Endothelial cell of umbilical vein (primary cell): ENCODE measurements at regions not wholly inside any gene's neighbourhood (a gene's known extent, or its start where the extent isn't known, plus 50 kb on each side); places are given as distances from the start of the nearest gene placed in this dataset.

Experiments
- BruUV-seq: library from RNA; stranded (reverse); fragments of 400-500 nt; replicated peaks from 2 replicates; lab custom pipeline; 2021; lab: Mats Ljungman, UMichigan
- CTCF ChIA-PET: fragments of 300-600, 350-600 bp; sonication (Branson Sonifier 250); formaldehyde crosslinking; loops from one replicate; lab custom pipeline; 2021; ENCODE audit warnings: antibody characterized with exemption, inconsistent platforms; lab: Charles Lee
- POLR2A ChIA-PET: fragments of 300-600, 350-600 bp; sonication (Branson Sonifier 250); formaldehyde crosslinking; loops from one replicate; lab custom pipeline; 2021; ENCODE audit warnings: antibody characterized with exemption, inconsistent platforms; lab: Charles Lee
- DNase-seq: peaks from one replicate; pipeline ENCODE4 v3.0.0-alpha.2; 2011; ENCODE audit warnings: low read depth, low spot score
- FAIRE-seq: peaks from 2 replicates; lab custom pipeline; 2011; peaks lifted over from hg19 to GRCh38; lab: Jason Lieb, UNC
- H2AFZ ChIP-seq: 2 replicates; pipeline ENCODE4 v1.6.0; 2012; ENCODE audit warnings: low read depth, low read length, control low read depth, inconsistent platforms
- H3K27ac ChIP-seq: 2 replicates; pipeline ENCODE4 v1.5.1; 2011; ENCODE audit warnings: low read depth, mild to moderate bottlenecking, control low read depth, low read length, moderate library complexity; ENCODE audit not compliant: insufficient read depth
- H3K27me3 ChIP-seq, 2 experiments: 2 replicates each; pipeline versions ENCODE4 v1.6.0 to v1.6.1; 2011; ENCODE audit warnings: low read length in 2 of 2, mixed read lengths in 1 of 2; ENCODE audit not compliant: control insufficient read depth in 2 of 2, insufficient read depth in 2 of 2
- H3K36me3 ChIP-seq, 2 experiments: 2 replicates in 1 of 2; 3 replicates in 1 of 2; pipeline ENCODE4 v1.5.1; 2011; ENCODE audit warnings: low read length in 2 of 2, mild to moderate bottlenecking in 1 of 2, moderate library complexity in 1 of 2; ENCODE audit not compliant: control insufficient read depth in 2 of 2, insufficient read depth in 2 of 2; ENCODE audit errors: extremely low read depth in 1 of 2
- H3K4me1 ChIP-seq: 3 replicates; pipeline ENCODE4 v1.5.1; 2011; ENCODE audit warnings: mild to moderate bottlenecking, low read length; ENCODE audit not compliant: control insufficient read depth, insufficient read depth; ENCODE audit errors: extremely low read depth
- H3K4me2 ChIP-seq: 2 replicates; pipeline ENCODE4 v1.6.1; 2011; ENCODE audit warnings: low read length, control low read depth, mixed read lengths; ENCODE audit not compliant: insufficient read depth
- H3K4me3 ChIP-seq, 3 experiments: fragments of 200-600 bp in 1 of 3; sonication (generic), shearing (Covaris generic) in 1 of 3; replicated peaks in 1 of 3; 2 replicates each; pipeline ENCODE4 v1.5.1; 2011 to 2016; ENCODE audit warnings: control low read depth in 3 of 3, low read length in 3 of 3, mild to moderate bottlenecking in 2 of 3, inconsistent platforms in 1 of 3, low read depth in 1 of 3, moderate library complexity in 1 of 3; ENCODE audit not compliant: insufficient read depth in 1 of 3
- H3K79me2 ChIP-seq: 2 replicates; pipeline ENCODE4 v1.6.0; 2012; ENCODE audit warnings: low read length, inconsistent platforms; ENCODE audit not compliant: control insufficient read depth, insufficient read depth
- H3K9ac ChIP-seq: replicated peaks from 2 replicates; pipeline ENCODE3; 2011; ENCODE audit warnings: low read length, control low read depth; ENCODE audit not compliant: insufficient read depth; ENCODE audit errors: extremely low read depth
- H3K9me1 ChIP-seq: replicated peaks from 3 replicates; pipeline ENCODE4 v1.6.0; 2011; ENCODE audit warnings: mild to moderate bottlenecking, low read length; ENCODE audit not compliant: control insufficient read depth, insufficient read depth; ENCODE audit errors: extremely low read depth
- H3K9me3 ChIP-seq: replicated peaks from 2 replicates; pipeline ENCODE4 v1.5.1; 2012; ENCODE audit warnings: low read length, inconsistent platforms; ENCODE audit not compliant: control insufficient read depth, insufficient read depth
- H4K20me1 ChIP-seq: replicated peaks from 2 replicates; pipeline ENCODE3; 2011; ENCODE audit warnings: mild to moderate bottlenecking, low read length; ENCODE audit not compliant: control insufficient read depth, insufficient read depth; ENCODE audit errors: extremely low read depth
- CTCF ChIP-seq, 2 donors: IDR thresholded peaks; 1 replicate in 1 of 2; 2 replicates in 1 of 2; pipeline ENCODE4 v1.5.1; 2011; ENCODE audit warnings: low read length in 2 of 2, mild to moderate bottlenecking in 2 of 2, moderate library complexity in 2 of 2, control low read depth in 1 of 2, inconsistent platforms in 1 of 2, low read depth in 1 of 2; ENCODE audit not compliant: insufficient read depth in 1 of 2; ENCODE audit errors: extremely low read depth in 1 of 2
- EZH2 ChIP-seq: IDR thresholded peaks from 2 replicates; pipeline ENCODE4 v1.6.1; 2012; ENCODE audit warnings: borderline replicate concordance, low read depth, mild to moderate bottlenecking, moderate library complexity, low read length, inconsistent platforms; ENCODE audit not compliant: severe bottlenecking
- FOS ChIP-seq: IDR thresholded peaks from 2 replicates; pipeline ENCODE4 v1.6.1; 2011; ENCODE audit warnings: mild to moderate bottlenecking, low read length, moderate library complexity, borderline replicate concordance; ENCODE audit not compliant: insufficient read depth
- GATA2 ChIP-seq: IDR thresholded peaks from 2 replicates; pipeline ENCODE4 v1.7.0; 2011; ENCODE audit warnings: low read depth, mild to moderate bottlenecking, moderate library complexity, mixed read lengths, low read length; ENCODE audit not compliant: insufficient read length, insufficient read depth
- JUN ChIP-seq: IDR thresholded peaks from 2 replicates; pipeline ENCODE4 v1.6.1; 2011; ENCODE audit warnings: borderline replicate concordance, low read depth; ENCODE audit not compliant: insufficient read length, insufficient read depth
- MAX ChIP-seq: IDR thresholded peaks from 2 replicates; pipeline ENCODE4 v1.6.1; 2011; ENCODE audit not compliant: insufficient read depth, insufficient read length
- MYC ChIP-seq: IDR thresholded peaks from one replicate; pipeline ENCODE4 v1.6.1; 2011; ENCODE audit warnings: mild to moderate bottlenecking, low read depth, low read length
- POLR2A ChIP-seq: IDR thresholded peaks from 2 replicates; pipeline ENCODE4 v1.6.1; 2012; ENCODE audit warnings: low read depth, mild to moderate bottlenecking, control low read depth, low read length
- POLR2AphosphoS5 ChIP-seq: IDR thresholded peaks from 2 replicates; pipeline ENCODE4 v1.6.1; 2012; ENCODE audit warnings: low read depth, mild to moderate bottlenecking, control low read depth, low read length, moderate library complexity; ENCODE audit not compliant: insufficient read depth
- dilution Hi-C: fragments of 300-500 bp; cut with MboI; formaldehyde crosslinking; loops from one replicate; pipeline ENCODE4 v1.15.0; 2019; ENCODE audit warnings: low sequenced_read_pairs; ENCODE audit not compliant: extremely low pct_ligation_motif_present
- intact Hi-C: fragments of 100-400 bp; cut with micrococcal nuclease; formaldehyde crosslinking; loops from one replicate; pipeline ENCODE4 v1.10.0; 2022

GRCh38 chr15:23761386-23761785 lies 74.3 kb upstream of the NDN start:
- H3K9ac ChIP-seq, result no peak overlapping the region
- H4K20me1 ChIP-seq, result no peaks in the 10 kb centered on the region
- intact Hi-C loops, result no loop called here
- no peaks in the 10 kb centered on the region for H3K27me3 ChIP-seq
- no peak for DNase-seq
- H3K4me3 ChIP-seq, result no peak overlapping the region
- no peaks in the 10 kb centered on the region for H3K4me1 ChIP-seq
- dilution Hi-C loops, result no loop called here
- H3K27ac ChIP-seq, result no peak overlapping the region
- no peaks in the 10 kb centered on the region for H3K9me1 ChIP-seq
- no peak for FAIRE-seq
- no peak overlapping the region for H2AFZ ChIP-seq
- BruUV-seq, result no TSS peak
- TF ChIP-seq MYC, result no peak
- TF ChIP-seq POLR2AphosphoS5, result no peak
- TF ChIP-seq JUN, result no peak
- no peak for TF ChIP-seq POLR2A
- no peak for TF ChIP-seq CTCF (IDR thresholded peaks at IDR 0.05; ENCODE audit: extremely low read depth in 1 of 2, insufficient read depth in 1 of 2, low read depth in 1 of 2, low read length in 2 of 2)
- TF ChIP-seq MAX, result no peak
- no peak for TF ChIP-seq EZH2
- TF ChIP-seq FOS, result no peak
- TF ChIP-seq GATA2, result no peak
- no peak overlapping the region for H3K4me2 ChIP-seq
- no peaks in the 10 kb centered on the region for H3K36me3 ChIP-seq
- H3K79me2 ChIP-seq, result no peaks in the 10 kb centered on the region
- ChIA-PET POLR2A (no interaction called here), CTCF (no interaction called here)
- H3K9me3 ChIP-seq, result no peaks in the 10 kb centered on the region
